IMR-90 (cell line): ENCODE measurements at regions not wholly inside any gene's neighbourhood (a gene's known extent, or its start where the extent isn't known, plus 50 kb on each side); places are given as distances from the start of the nearest gene placed in this dataset.

Experiments used
- ATAC-seq: fragments of 200-7000 bp; cut with Tn5 transposase; 2 replicates; pipeline ENCODE4 v1.9.1; 2020; ENCODE audit warnings: low read depth, mild to moderate bottlenecking, moderate library complexity
- BruUV-seq: library from RNA; stranded (reverse); fragments of 400-500 nt; replicated peaks from 2 replicates; lab custom pipeline; 2021; lab: Mats Ljungman, UMichigan
- CTCF ChIA-PET: fragments of 300-600 bp; formaldehyde crosslinking; extraction: SDS; loops from one replicate; lab custom pipeline; 2021; ENCODE audit warnings: antibody characterized with exemption; lab: Yijun Ruan, JAX
- POLR2A ChIA-PET: fragments of 300-600 bp; sonication (Branson Sonifier 250); formaldehyde crosslinking; loops from one replicate; lab custom pipeline; 2022; ENCODE audit warnings: antibody characterized with exemption; ENCODE audit not compliant: unreplicated experiment; lab: Charles Lee
- DNase-seq: peaks from one replicate; pipeline ENCODE4 v3.0.0; 2013
- H2AFZ ChIP-seq: replicated peaks from 2 replicates; pipeline ENCODE3; 2013; ENCODE audit warnings: low read length, mild to moderate bottlenecking; ENCODE audit not compliant: poor library complexity
- H2AK5ac ChIP-seq: 2 replicates; pipeline ENCODE4 v1.6.1; 2013; ENCODE audit warnings: low read depth, low read length, inconsistent platforms
- H2AK9ac ChIP-seq: replicated peaks from 2 replicates; pipeline ENCODE3; 2013; ENCODE audit warnings: mild to moderate bottlenecking, low read depth, low read length, moderate library complexity; ENCODE audit not compliant: poor library complexity
- H2BK120ac ChIP-seq: 2 replicates; pipeline ENCODE4 v1.6.1; 2013; ENCODE audit warnings: low read depth, low read length, inconsistent platforms
- H2BK15ac ChIP-seq: 3 replicates; pipeline ENCODE4 v1.6.1; 2013; ENCODE audit warnings: low read depth, low read length, inconsistent platforms
- H2BK20ac ChIP-seq: 2 replicates; pipeline ENCODE4 v1.6.1; 2013; ENCODE audit warnings: low read depth, mild to moderate bottlenecking, inconsistent platforms, low read length, moderate library complexity
- H2BK5ac ChIP-seq: 2 replicates; pipeline ENCODE4 v1.6.1; 2013; ENCODE audit warnings: mild to moderate bottlenecking, low read depth, low read length, inconsistent platforms; ENCODE audit not compliant: poor library complexity, severe bottlenecking
- H3K14ac ChIP-seq: replicated peaks from 2 replicates; pipeline ENCODE4 v1.6.1; 2013; ENCODE audit warnings: low read depth, low read length, inconsistent platforms
- H3K18ac ChIP-seq: 2 replicates; pipeline ENCODE4 v1.6.1; 2013; ENCODE audit warnings: low read depth, low read length, control low read depth
- H3K23ac ChIP-seq: 2 replicates; pipeline ENCODE4 v1.6.1; 2013; ENCODE audit warnings: low read depth, low read length, inconsistent platforms
- H3K27ac ChIP-seq: 2 replicates; pipeline ENCODE4 v1.5.1; 2013; ENCODE audit warnings: mild to moderate bottlenecking, control low read depth, low read length; ENCODE audit not compliant: insufficient read depth
- H3K27me3 ChIP-seq: 2 replicates; pipeline ENCODE4 v1.6.1; 2013; ENCODE audit warnings: low read length; ENCODE audit not compliant: control insufficient read depth, insufficient read depth
- H3K36me3 ChIP-seq: 2 replicates; pipeline ENCODE4 v1.6.1; 2013; ENCODE audit warnings: low read length, mixed read lengths; ENCODE audit not compliant: control insufficient read depth, insufficient read depth
- H3K4ac ChIP-seq: 2 replicates; pipeline ENCODE4 v1.6.1; 2013; ENCODE audit warnings: low read depth, low read length, inconsistent platforms
- H3K4me1 ChIP-seq: 2 replicates; pipeline ENCODE4 v1.6.1; 2013; ENCODE audit warnings: low read length, mixed read lengths; ENCODE audit not compliant: control insufficient read depth, insufficient read depth
- H3K4me2 ChIP-seq: 2 replicates; pipeline ENCODE4 v1.6.1; 2013; ENCODE audit warnings: low read depth, mild to moderate bottlenecking, control low read depth, low read length, moderate library complexity
- H3K4me3 ChIP-seq: 2 replicates; pipeline ENCODE4 v1.5.1; 2013; ENCODE audit warnings: low read depth, mild to moderate bottlenecking, control low read depth, low read length, moderate library complexity; ENCODE audit not compliant: insufficient read depth
- H3K56ac ChIP-seq: 2 replicates; pipeline ENCODE4 v1.6.1; 2013; ENCODE audit warnings: low read length, inconsistent platforms; ENCODE audit not compliant: insufficient read depth; ENCODE audit errors: extremely low read depth
- H3K79me1 ChIP-seq, 2 experiments: 2 replicates each; pipeline ENCODE4 v1.6.1; 2013; ENCODE audit warnings: low read length in 2 of 2, inconsistent platforms in 1 of 2, low read depth in 1 of 2
- H3K9ac ChIP-seq: 2 replicates; pipeline ENCODE4 v1.6.1; 2013; ENCODE audit warnings: low read depth, low read length, control low read depth
- H3K9me1 ChIP-seq: 2 replicates; pipeline ENCODE4 v1.6.1; 2013; ENCODE audit warnings: low read length, inconsistent platforms; ENCODE audit not compliant: insufficient read depth
- H3K9me3 ChIP-seq: 2 replicates; pipeline ENCODE4 v1.6.1; 2013; ENCODE audit warnings: low read length; ENCODE audit not compliant: control insufficient read depth, insufficient read depth
- H4K20me1 ChIP-seq: 2 replicates; pipeline ENCODE4 v1.6.1; 2013; ENCODE audit warnings: low read length, inconsistent platforms; ENCODE audit not compliant: insufficient read depth
- H4K5ac ChIP-seq: 2 replicates; pipeline ENCODE4 v1.6.1; 2013; ENCODE audit warnings: mild to moderate bottlenecking, low read depth, low read length, control low read depth
- H4K8ac ChIP-seq, 2 experiments: 2 replicates each; pipeline ENCODE4 v1.6.1; 2013; ENCODE audit warnings: low read depth in 2 of 2, low read length in 2 of 2, control low read depth in 1 of 2, inconsistent platforms in 1 of 2
- H4K91ac ChIP-seq: 2 replicates; pipeline ENCODE4 v1.6.1; 2013; ENCODE audit warnings: low read depth, low read length, inconsistent platforms; ENCODE audit not compliant: insufficient read depth
- USF2 ChIP-seq: fragments of 150-350 bp; IDR thresholded peaks from 2 replicates; pipeline ENCODE4 v1.6.1; 2017; ENCODE audit warnings: mild to moderate bottlenecking, antibody characterized with exemption, low read length, low read depth
- WGBS, 2 experiments: methylation state at CpG; one replicate each; pipeline versions ENCODE4 v1.1.5 to v1.1.7; 2013; ENCODE audit warnings: missing lambda C conversion rate in 2 of 2; ENCODE audit not compliant: insufficient read length in 1 of 2; ENCODE audit errors: extremely low coverage in 2 of 2; 5-methylcytosine and 5-hydroxymethylcytosine counted together
- dilution Hi-C: fragments of 300-500 bp; cut with HindIII; formaldehyde crosslinking; loops from one replicate; pipeline ENCODE4 v1.14.3; 2018; ENCODE audit warnings: low sequenced_read_pairs; ENCODE audit not compliant: unreplicated experiment
- in situ Hi-C: fragments of 300-500 bp; cut with MboI; formaldehyde crosslinking; loops from 3 replicates; pipeline ENCODE4 v1.14.3; 2019; ENCODE audit warnings: low sequenced_read_pairs, inconsistent platforms, mixed read lengths
- intact Hi-C: fragments of 100-400 bp; cut with micrococcal nuclease; formaldehyde crosslinking; loops from 2 replicates; pipeline ENCODE4 v1.10.0; 2022

GRCh38 chr4:123517971-123518370 is 121.4 kb downstream of the SPRY1 start:
- no peak overlapping the region for H3K27ac ChIP-seq
- H2BK15ac ChIP-seq, result no peak overlapping the region
- no peak overlapping the region for H3K14ac ChIP-seq
- no peaks in the 10 kb centered on the region for H3K79me1 ChIP-seq
- ATAC-seq (peak; percentile 42; the same call in 1 of the 2 replicates), DNase-seq (peak; percentile 82)
- no peak overlapping the region for H3K4ac ChIP-seq
- no peak overlapping the region for H2BK5ac ChIP-seq
- H2BK120ac ChIP-seq, result no peak overlapping the region
- in situ Hi-C loops, result no loop called here
- CTCF ChIA-PET, result interaction anchor here (1.1 kb wide), 1 partner anchor 65 kb away, joined by 3 read pairs; no protein-coding TSS in a partner anchor
- H2AK5ac ChIP-seq, result no peak overlapping the region
- H3K9me1 ChIP-seq, result no peaks in the 10 kb centered on the region
- H3K4me2 ChIP-seq, result no peak overlapping the region
- no peaks in the 10 kb centered on the region for H4K20me1 ChIP-seq
- TF ChIP-seq USF2, result no peak
- POLR2A ChIA-PET, result no interaction called here
- no CpG with 5 or more reads among the region's 3 CpGs for WGBS, 2 experiments
- intact Hi-C loops, result no loop called here
- no peak overlapping the region for H4K8ac ChIP-seq
- no peak overlapping the region for H2AFZ ChIP-seq
- no peak overlapping the region for H3K56ac ChIP-seq
- H3K27me3 ChIP-seq, result no peaks in the 10 kb centered on the region
- H3K36me3 ChIP-seq, result no peaks in the 10 kb centered on the region
- H3K18ac ChIP-seq, result no peak overlapping the region
- dilution Hi-C loops, result no loop called here
- H2AK9ac ChIP-seq, result no peak overlapping the region
- H3K9me3 ChIP-seq, result no peaks in the 10 kb centered on the region
- no peak overlapping the region for H3K23ac ChIP-seq
- no peak overlapping the region for H2BK20ac ChIP-seq
- no peak overlapping the region for H3K9ac ChIP-seq
- no peak overlapping the region for H4K91ac ChIP-seq
- no peaks in the 10 kb centered on the region for H3K4me1 ChIP-seq
- H3K4me3 ChIP-seq, result no peak overlapping the region
- no TSS peak for BruUV-seq
- H4K5ac ChIP-seq, result no peak overlapping the region
